GM10266 (cell line): ENCODE measurements at regions not wholly inside any gene's neighbourhood (a gene's known extent, or its start where the extent isn't known, plus 50 kb on each side); places are given as distances from the start of the nearest gene placed in this dataset.

Experiments
- DNase-seq: peaks from one replicate; pipeline ENCODE4 v3.0.0; 2012; ENCODE audit errors: extremely low spot score
- TF ChIP-seq, protein P1 (sequence below): IDR thresholded peaks from 2 replicates; pipeline ENCODE4 v1.5.1; 2012; ENCODE audit warnings: mild to moderate bottlenecking, low read depth; ENCODE audit not compliant: control insufficient read depth, insufficient read depth; ENCODE audit errors: missing control alignments

DNA sequence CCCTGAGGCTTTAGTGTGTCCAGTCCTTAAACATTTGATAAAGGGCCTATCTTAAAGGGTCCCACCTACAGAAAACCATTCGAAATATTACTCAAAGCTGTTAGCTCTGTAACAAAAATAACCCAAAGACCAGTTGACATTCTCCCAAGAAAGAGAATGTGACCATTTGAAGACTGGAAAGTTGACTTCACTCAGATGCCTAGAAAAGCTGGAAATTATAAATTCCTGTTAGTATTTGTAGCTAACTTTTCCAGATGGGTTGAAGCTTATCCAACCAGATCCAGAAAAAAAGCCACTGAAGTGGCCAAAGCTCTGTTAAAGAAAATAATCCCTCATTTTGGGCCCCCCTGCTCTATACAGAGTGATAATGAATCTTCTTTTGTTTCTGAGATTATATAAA is 408.4 kb downstream of the PLOD2 start:
- TF ChIP-seq, protein P1, sequence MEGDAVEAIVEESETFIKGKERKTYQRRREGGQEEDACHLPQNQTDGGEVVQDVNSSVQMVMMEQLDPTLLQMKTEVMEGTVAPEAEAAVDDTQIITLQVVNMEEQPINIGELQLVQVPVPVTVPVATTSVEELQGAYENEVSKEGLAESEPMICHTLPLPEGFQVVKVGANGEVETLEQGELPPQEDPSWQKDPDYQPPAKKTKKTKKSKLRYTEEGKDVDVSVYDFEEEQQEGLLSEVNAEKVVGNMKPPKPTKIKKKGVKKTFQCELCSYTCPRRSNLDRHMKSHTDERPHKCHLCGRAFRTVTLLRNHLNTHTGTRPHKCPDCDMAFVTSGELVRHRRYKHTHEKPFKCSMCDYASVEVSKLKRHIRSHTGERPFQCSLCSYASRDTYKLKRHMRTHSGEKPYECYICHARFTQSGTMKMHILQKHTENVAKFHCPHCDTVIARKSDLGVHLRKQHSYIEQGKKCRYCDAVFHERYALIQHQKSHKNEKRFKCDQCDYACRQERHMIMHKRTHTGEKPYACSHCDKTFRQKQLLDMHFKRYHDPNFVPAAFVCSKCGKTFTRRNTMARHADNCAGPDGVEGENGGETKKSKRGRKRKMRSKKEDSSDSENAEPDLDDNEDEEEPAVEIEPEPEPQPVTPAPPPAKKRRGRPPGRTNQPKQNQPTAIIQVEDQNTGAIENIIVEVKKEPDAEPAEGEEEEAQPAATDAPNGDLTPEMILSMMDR = no peak
- DNase-seq = no peak

DNA sequence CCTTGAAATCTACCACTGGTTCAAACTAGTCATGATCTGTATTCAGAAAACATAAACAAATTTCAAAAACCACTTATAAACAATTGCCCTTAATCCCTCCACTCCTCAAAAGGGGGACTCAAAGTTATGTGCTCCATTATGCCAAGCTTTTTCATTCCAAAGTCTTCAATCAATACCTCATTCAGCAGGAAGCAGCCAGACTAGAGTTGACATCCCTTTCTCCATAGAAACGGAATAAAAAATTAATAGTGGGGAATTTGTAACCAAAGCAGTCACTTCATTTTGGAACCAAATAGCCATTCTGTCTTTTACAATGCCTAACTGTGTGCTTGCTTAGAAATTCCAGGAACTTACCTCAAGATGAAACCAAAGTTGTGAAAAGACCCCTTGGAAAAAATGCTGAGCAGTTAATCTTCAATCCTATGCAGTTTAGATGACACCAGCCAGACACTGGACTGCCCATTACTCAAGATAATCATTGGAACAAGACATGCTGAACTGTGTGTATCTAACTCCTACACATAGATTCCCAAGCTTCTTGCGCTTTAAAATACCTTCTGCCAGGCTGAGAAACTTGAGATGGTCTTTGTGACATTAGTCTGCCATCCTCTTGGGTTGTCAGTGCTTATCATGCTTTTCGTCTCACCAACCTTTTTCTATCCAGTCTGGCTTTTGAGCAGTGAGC is 406.2 kb downstream of the PLOD2 start:
- DNase-seq = no peak
- TF ChIP-seq, protein P1 = no peak

DNA sequence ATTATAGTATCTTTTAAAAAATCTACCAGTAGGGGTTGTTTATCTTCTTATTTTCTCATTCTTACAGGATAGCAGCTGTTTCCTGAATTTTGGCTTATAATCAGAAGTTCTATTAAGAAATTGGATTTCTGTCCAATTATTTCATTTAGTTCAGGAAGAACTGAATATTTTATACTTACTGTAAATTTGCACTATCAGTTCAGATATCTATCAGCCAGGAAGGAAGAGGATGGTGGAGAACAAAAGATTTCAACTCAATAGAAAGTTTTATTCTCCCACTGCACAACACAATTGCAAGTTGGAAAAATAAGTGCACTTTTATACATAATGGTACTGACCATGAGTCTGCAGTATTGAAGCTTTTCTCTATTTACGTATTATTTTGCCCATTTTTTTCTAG is 400.9 kb downstream of the PLOD2 start:
- no peak for DNase-seq
- TF ChIP-seq, protein P1 = no peak

DNA sequence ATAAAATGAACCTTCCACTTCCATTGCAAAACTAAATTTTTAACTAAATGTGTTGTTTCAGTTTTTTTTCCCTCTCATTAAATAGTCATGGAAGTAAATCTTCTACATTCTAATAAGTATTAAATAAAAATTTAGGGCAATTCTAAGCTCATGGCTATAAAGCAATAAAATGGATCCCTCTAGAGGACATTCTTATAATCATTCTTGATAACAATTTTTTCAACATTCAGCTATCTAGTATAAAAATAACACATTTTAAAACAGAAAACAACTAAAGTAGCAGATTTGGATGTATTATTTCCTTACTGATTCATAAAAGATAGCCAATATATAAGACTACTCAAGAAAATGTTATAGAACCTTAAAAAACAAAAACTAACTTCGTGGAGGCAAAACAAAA is 393.1 kb downstream of the PLOD2 start:
- TF ChIP-seq, protein P1 = no peak
- DNase-seq = no peak

DNA sequence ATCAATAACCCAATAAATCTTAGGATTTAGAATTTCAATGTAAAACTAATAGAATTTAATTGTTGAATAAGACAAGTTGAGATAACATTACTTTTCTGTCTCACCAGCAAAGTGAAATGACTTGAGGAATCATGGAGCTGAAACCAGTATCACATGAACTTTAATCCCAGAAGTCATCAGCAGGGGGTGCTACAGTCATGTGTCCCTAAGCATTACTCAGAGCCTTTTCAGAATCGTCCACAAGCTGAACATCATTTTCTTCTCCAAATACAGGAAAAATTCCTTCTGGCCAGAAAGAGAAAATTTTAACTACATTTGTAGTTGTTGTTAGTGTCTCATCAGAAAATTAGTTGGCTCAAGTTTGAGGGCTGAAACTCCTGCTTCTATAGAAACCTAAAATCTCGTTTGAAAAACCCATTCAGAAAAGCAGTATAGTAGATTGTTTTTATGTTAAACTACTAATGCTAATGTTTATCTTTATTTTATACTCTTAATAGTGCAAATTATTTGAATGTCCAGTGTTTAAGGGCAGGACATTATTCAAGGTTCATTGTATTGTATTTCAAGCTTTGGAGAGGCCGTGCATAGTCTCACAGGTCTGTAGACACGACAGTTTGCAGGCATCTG is 384.1 kb downstream of the PLOD2 start:
- TF ChIP-seq, protein P1 = peak; percentile 58
- peak; percentile 27 for DNase-seq

DNA sequence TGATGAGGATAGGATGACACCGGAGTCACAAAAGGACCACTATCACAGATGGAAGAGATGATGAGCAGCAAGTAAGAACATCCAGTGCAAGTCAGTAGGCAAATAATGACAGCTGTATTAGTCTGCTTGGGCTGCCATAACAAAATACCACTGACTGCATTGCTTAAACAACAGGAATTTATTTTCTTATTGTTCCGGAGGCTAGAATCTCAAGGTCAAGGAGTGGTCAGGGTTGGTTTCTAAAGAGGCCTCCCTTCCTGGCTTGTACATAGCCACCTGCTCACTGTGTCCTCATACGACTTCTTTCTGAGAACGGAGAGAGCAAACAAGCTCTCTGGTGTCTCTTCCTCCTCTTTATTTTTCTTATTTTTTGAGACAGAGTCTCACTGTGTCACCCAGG is 380.7 kb downstream of the PLOD2 start:
- no peak for DNase-seq
- TF ChIP-seq, protein P1 = no peak

DNA sequence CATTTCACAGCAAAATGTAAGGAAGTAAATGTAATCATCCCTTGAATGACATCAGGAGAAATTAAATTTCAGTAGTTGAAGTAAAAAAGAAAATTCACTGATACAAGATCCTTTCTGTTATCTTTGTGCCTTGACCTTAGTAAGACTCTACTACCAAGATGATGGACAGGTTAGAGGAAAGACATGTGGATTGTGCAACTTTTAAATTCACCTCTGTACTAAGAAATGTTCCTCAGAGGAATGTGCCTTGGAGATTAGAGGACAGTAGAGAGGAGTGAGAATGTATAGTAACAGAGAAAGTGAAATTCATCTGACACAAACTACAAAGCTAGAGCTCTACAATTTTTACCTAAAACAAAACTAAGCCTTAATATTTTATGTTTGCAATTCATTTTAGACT is 375.3 kb downstream of the PLOD2 start:
- TF ChIP-seq, protein P1 = no peak
- DNase-seq = no peak
